GM23338 (cell line): ENCODE measurements at regions not wholly inside any gene's neighbourhood (a gene's known extent, or its start where the extent isn't known, plus 50 kb on each side); places are given as distances from the start of the nearest gene placed in this dataset.
A peak's percentile ranks its signal among the peaks of the same experiment; 100 is the strongest.

Source experiments
- ATAC-seq: fragments of 200-7000 bp; cut with Tn5 transposase; 3 replicates; pipeline ENCODE4 v1.9.1; 2020
- DNase-seq: peaks from one replicate; pipeline ENCODE4 v3.0.0-alpha.2; 2015; ENCODE audit warnings: low spot score
- H2AFZ ChIP-seq: fragments of 200-600 bp; sonication (generic); 2 replicates; pipeline ENCODE4 v1.8.0; 2016; ENCODE audit warnings: antibody characterized with exemption, mild to moderate bottlenecking, moderate library complexity
- H3F3A ChIP-seq: fragments of 200-600 bp; sonication (generic); replicated peaks from 2 replicates; pipeline ENCODE4 v1.8.0; 2017; ENCODE audit warnings: antibody characterized with exemption, mixed run types, low read depth
- H3K27ac ChIP-seq: fragments of 200-600 bp; sonication (generic); 2 replicates; pipeline ENCODE4 v1.6.1; 2016; ENCODE audit warnings: low read depth
- H3K27me3 ChIP-seq: fragments of 200-600 bp; sonication (generic); 2 replicates; pipeline ENCODE4 v1.8.0; 2016; ENCODE audit warnings: mild to moderate bottlenecking, mixed run types, moderate library complexity; ENCODE audit not compliant: insufficient read depth
- H3K36me3 ChIP-seq: fragments of 200-600 bp; sonication (generic); 2 replicates; pipeline ENCODE4 v1.8.0; 2016; ENCODE audit warnings: mild to moderate bottlenecking; ENCODE audit not compliant: insufficient read depth
- H3K4me1 ChIP-seq: fragments of 200-600 bp; sonication (generic); 2 replicates; pipeline ENCODE4 v1.8.0; 2016; ENCODE audit warnings: mild to moderate bottlenecking, moderate library complexity; ENCODE audit not compliant: insufficient read depth
- H3K4me2 ChIP-seq: fragments of 200-600 bp; sonication (generic); 2 replicates; pipeline ENCODE4 v1.7.1; 2017; ENCODE audit warnings: mixed run types
- H3K4me3 ChIP-seq: fragments of 200-600 bp; sonication (generic); 2 replicates; pipeline ENCODE4 v1.6.1; 2016; ENCODE audit warnings: mixed run types
- H3K79me2 ChIP-seq: fragments of 200-600 bp; sonication (generic); replicated peaks from 2 replicates; pipeline ENCODE4 v1.8.0; 2017; ENCODE audit warnings: mild to moderate bottlenecking; ENCODE audit not compliant: insufficient read depth
- H3K9me2 ChIP-seq: fragments of 200-600 bp; sonication (generic); 2 replicates; pipeline ENCODE4 v1.8.0; 2017; ENCODE audit not compliant: insufficient read depth
- H4K20me1 ChIP-seq: fragments of 200-600 bp; sonication (generic); replicated peaks from 2 replicates; pipeline ENCODE4 v1.8.0; 2017; ENCODE audit warnings: mild to moderate bottlenecking; ENCODE audit not compliant: insufficient read depth
- H3K27ac Mint-ChIP-seq: 2 replicates; pipeline ENCODE4 v1.8.0; 2020; ENCODE audit warnings: inconsistent platforms, mild to moderate bottlenecking, moderate library complexity, mixed read lengths
- H3K27me3 Mint-ChIP-seq: 3 replicates; pipeline ENCODE4 v1.8.0; 2022; ENCODE audit warnings: low read depth, mild to moderate bottlenecking, moderate library complexity, mixed read lengths, inconsistent platforms; ENCODE audit not compliant: insufficient read depth, poor library complexity
- H3K36me3 Mint-ChIP-seq: 3 replicates; pipeline ENCODE4 v1.8.0; 2021; ENCODE audit warnings: low read depth, mild to moderate bottlenecking, inconsistent platforms, moderate library complexity, mixed read lengths
- H3K4me1 Mint-ChIP-seq: 3 replicates; pipeline ENCODE4 v1.8.0; 2020; ENCODE audit warnings: mild to moderate bottlenecking, inconsistent platforms, mixed read lengths
- H3K4me3 Mint-ChIP-seq: 3 replicates; pipeline ENCODE4 v1.8.0; 2021; ENCODE audit warnings: moderate library complexity, mild to moderate bottlenecking, inconsistent platforms, mixed read lengths
- H3K9me3 Mint-ChIP-seq: 3 replicates; pipeline ENCODE4 v1.8.0; 2020; ENCODE audit warnings: moderate library complexity, mild to moderate bottlenecking, inconsistent platforms, mixed read lengths
- CREB1 ChIP-seq: fragments of 250-450 bp; sonication (Bioruptor Pico); IDR thresholded peaks from 2 replicates; pipeline ENCODE4 v1.5.0; 2020; ENCODE audit warnings: low read depth, mild to moderate bottlenecking, moderate library complexity
- EZH2 ChIP-seq: fragments of 200-600 bp; sonication (generic); IDR thresholded peaks from one replicate; pipeline ENCODE4 v1.8.0; 2017; ENCODE audit warnings: antibody characterized with exemption, mild to moderate bottlenecking, low read depth; ENCODE audit not compliant: unreplicated experiment
- EZH2phosphoT487 ChIP-seq: fragments of 200-600 bp; sonication (generic); IDR thresholded peaks from one replicate; pipeline ENCODE4 v1.8.1; 2018; ENCODE audit warnings: antibody characterized with exemption; ENCODE audit not compliant: unreplicated experiment
- JUNB ChIP-seq: IDR thresholded peaks from one replicate; pipeline ENCODE4 v1.6.1; 2016; ENCODE audit warnings: antibody characterized with exemption; ENCODE audit not compliant: unreplicated experiment
- POLR2AphosphoS5 ChIP-seq: IDR thresholded peaks from 2 replicates; pipeline ENCODE4 v1.6.1; 2016; ENCODE audit warnings: antibody characterized with exemption, low read depth
- ZNF331 ChIP-seq: fragments of 250-450 bp; sonication (Bioruptor Pico); IDR thresholded peaks from 2 replicates; pipeline ENCODE4 v1.5.0; 2020; ENCODE audit warnings: low read depth, mild to moderate bottlenecking, moderate library complexity
- TF ChIP-seq, protein P1 (sequence below), 2 experiments: fragments of 200-600 bp in 1 of 2; sonication (generic) in 1 of 2; conservative IDR thresholded peaks; 2 replicates each; pipeline versions ENCODE4 v1.5.1 to v1.6.1; 2016 to 2017; ENCODE audit warnings: antibody characterized with exemption in 2 of 2, low read depth in 2 of 2, mild to moderate bottlenecking in 2 of 2, moderate library complexity in 1 of 2
- TF ChIP-seq, protein P2 (sequence below): IDR thresholded peaks from one replicate; pipeline ENCODE4 v1.6.1; 2018; ENCODE audit warnings: antibody characterized with exemption; ENCODE audit not compliant: unreplicated experiment

DNA sequence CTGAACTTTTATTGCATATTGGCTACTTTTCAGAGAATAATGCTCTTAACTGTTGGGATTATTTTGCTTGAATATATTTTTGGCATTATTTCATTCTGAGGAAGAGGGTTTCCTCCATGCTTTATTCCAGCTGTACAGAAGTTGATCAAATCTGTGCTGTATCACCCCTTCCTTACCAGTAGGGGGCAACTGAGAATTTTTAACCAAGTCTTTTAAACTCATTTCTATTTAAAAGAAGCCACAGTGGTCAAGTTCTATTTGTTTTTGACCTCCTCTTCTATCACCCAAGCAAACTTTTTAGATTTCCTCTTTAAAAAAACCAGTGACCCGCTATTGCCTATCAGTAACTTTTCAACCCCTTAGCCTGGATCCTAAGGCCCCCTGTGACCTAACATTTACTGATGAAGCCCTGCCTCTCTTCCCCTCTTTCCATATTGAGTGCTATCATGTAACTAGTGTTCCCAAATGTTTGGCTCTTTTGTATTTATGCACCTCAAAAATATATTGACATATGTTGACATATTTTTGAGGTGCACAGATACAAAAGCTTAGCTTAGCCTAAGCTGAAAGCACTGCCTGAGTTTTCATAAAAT, 80.6 kb downstream of the FBXO4 start:
- Histone ChIP-seq H3K4me2 (no peak overlapping the region), H3K4me3 (no peak overlapping the region), H4K20me1 (no peaks in the 10 kb centered on the region), H3K79me2 (no peaks in the 10 kb centered on the region), H3F3A (no peaks in the 10 kb centered on the region), H3K27me3 (no peaks in the 10 kb centered on the region), H3K9me2 (no peaks in the 10 kb centered on the region), H3K4me1 (no peaks in the 10 kb centered on the region), H3K27ac (no peak overlapping the region), H2AFZ (no peak overlapping the region), H3K36me3 (no peaks in the 10 kb centered on the region)
- no peak for TF ChIP-seq EZH2phosphoT487
- TF ChIP-seq, protein P1, sequence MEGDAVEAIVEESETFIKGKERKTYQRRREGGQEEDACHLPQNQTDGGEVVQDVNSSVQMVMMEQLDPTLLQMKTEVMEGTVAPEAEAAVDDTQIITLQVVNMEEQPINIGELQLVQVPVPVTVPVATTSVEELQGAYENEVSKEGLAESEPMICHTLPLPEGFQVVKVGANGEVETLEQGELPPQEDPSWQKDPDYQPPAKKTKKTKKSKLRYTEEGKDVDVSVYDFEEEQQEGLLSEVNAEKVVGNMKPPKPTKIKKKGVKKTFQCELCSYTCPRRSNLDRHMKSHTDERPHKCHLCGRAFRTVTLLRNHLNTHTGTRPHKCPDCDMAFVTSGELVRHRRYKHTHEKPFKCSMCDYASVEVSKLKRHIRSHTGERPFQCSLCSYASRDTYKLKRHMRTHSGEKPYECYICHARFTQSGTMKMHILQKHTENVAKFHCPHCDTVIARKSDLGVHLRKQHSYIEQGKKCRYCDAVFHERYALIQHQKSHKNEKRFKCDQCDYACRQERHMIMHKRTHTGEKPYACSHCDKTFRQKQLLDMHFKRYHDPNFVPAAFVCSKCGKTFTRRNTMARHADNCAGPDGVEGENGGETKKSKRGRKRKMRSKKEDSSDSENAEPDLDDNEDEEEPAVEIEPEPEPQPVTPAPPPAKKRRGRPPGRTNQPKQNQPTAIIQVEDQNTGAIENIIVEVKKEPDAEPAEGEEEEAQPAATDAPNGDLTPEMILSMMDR (conservative IDR thresholded peaks at IDR 0.05; ENCODE audit: low read depth in 2 of 2), result peak; percentile 53 to 78
- ATAC-seq, result no peak
- Mint-ChIP-seq H3K27ac (no peak overlapping the region), H3K36me3 (no peaks in the 10 kb centered on the region), H3K4me3 (no peak overlapping the region), H3K4me1 (no peaks in the 10 kb centered on the region), H3K9me3 (peaks cover 7% of the 10 kb centered on the region; the same call in 2 of the 3 replicates), H3K27me3 (no peaks in the 10 kb centered on the region)
- peak; percentile 50 for DNase-seq

DNA sequence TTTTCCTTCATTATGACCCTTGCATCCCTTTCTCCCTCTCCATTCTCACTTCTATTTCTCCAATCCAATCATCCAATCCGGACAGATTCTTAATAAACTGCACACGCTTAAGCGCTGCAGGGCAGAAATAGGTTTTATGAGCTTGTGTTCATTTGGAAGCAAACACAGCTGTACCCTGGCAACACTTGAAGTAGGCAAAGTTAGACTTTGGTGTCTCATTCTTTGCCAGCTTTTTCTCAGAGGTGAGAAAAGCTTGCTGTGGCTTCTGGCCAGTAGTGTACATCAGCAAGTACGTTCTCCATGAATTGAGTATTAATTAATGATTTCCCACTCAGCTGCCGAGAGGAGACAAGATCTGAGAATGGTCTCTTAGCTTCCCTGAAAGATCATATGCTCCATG, 88.5 kb downstream of the FBXO4 start:
- Histone ChIP-seq H3K79me2 (no peaks in the 10 kb centered on the region), H3K27me3 (no peaks in the 10 kb centered on the region), H4K20me1 (no peaks in the 10 kb centered on the region), H3K4me2 (no peak overlapping the region), H3K4me1 (no peaks in the 10 kb centered on the region), H3K27ac (no peak overlapping the region), H3F3A (no peaks in the 10 kb centered on the region), H3K4me3 (no peak overlapping the region), H2AFZ (no peak overlapping the region), H3K9me2 (no peaks in the 10 kb centered on the region), H3K36me3 (no peaks in the 10 kb centered on the region)
- peaks cover 6% of the 10 kb centered on the region; the same call in 2 of the 3 replicates for H3K9me3 Mint-ChIP-seq
- H3K4me3 Mint-ChIP-seq, result no peak overlapping the region
- no peaks in the 10 kb centered on the region for H3K36me3 Mint-ChIP-seq
- H3K4me1 Mint-ChIP-seq, result no peaks in the 10 kb centered on the region
- no peaks in the 10 kb centered on the region for H3K27me3 Mint-ChIP-seq
- DNase-seq (no peak), ATAC-seq (no peak)
- H3K27ac Mint-ChIP-seq, result no peak overlapping the region
- TF ChIP-seq ZNF331 (no peak), EZH2 (no peak), JUNB (no peak), CREB1 (CRISPR knock-in tag) (no peak), POLR2AphosphoS5 (no peak)
- TF ChIP-seq, protein P1 (conservative IDR thresholded peaks at IDR 0.05; ENCODE audit: low read depth in 2 of 2), result no peak
- TF ChIP-seq, protein P2, sequence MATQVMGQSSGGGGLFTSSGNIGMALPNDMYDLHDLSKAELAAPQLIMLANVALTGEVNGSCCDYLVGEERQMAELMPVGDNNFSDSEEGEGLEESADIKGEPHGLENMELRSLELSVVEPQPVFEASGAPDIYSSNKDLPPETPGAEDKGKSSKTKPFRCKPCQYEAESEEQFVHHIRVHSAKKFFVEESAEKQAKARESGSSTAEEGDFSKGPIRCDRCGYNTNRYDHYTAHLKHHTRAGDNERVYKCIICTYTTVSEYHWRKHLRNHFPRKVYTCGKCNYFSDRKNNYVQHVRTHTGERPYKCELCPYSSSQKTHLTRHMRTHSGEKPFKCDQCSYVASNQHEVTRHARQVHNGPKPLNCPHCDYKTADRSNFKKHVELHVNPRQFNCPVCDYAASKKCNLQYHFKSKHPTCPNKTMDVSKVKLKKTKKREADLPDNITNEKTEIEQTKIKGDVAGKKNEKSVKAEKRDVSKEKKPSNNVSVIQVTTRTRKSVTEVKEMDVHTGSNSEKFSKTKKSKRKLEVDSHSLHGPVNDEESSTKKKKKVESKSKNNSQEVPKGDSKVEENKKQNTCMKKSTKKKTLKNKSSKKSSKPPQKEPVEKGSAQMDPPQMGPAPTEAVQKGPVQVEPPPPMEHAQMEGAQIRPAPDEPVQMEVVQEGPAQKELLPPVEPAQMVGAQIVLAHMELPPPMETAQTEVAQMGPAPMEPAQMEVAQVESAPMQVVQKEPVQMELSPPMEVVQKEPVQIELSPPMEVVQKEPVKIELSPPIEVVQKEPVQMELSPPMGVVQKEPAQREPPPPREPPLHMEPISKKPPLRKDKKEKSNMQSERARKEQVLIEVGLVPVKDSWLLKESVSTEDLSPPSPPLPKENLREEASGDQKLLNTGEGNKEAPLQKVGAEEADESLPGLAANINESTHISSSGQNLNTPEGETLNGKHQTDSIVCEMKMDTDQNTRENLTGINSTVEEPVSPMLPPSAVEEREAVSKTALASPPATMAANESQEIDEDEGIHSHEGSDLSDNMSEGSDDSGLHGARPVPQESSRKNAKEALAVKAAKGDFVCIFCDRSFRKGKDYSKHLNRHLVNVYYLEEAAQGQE, result no peak
